NOMO-1 treated with dmso at 0.1 percent for 144 hours (cell line): ENCODE measurements at regions not wholly inside any gene's neighbourhood (a gene's known extent, or its start where the extent isn't known, plus 50 kb on each side); places are given as distances from the start of the nearest gene placed in this dataset.
"Not testable (repeated sequence)": the region's sequence is repeated elsewhere in the genome, so short reads cannot be mapped to it uniquely, and the experiment has no call there.

ENCODE experiments used
- DNase-seq: peaks from one replicate; lab custom pipeline; 2025; ENCODE audit not compliant: unreplicated experiment; lab: John Stamatoyannopoulos, UW

DNA sequence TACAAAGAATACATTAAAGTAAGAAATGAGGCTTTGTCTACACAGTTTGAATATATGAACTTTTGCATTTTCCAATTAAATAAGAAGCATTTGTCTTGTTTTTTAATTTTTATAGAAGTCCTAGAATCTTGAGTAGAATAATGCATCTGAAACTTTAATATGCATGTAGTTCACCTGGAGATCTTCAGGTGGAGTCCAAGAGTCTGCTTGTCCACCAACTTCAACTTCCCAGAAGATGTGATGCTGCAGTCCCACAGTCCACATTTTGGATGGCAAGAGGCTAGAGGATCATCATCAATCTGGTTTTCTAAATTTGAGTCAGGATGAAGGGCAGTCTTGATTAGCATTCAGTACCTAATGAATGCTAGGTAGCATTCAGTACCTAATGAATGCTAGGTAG is 357.6 kb upstream of the SOX2 start:
- no peak for DNase-seq

DNA sequence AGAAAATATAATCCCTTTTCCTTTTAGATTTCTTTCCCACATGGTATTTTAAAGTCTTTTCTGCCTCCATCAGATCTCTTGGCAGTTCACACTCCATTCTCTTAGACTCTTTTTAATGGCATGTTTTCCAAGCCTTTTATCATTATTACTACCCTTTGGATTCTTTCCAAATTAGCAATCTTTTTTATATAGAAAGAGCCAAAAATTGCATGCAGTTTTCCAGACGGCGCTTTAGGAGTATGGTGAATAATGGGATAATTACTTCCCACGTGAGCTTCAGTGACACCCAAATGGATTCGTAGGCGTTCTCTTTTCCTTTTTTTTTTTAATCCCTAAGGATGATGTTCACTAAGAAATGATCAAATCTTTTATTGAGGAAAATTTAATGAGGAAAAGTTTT is 354.8 kb upstream of the DNAJC19 start:
- DNase-seq: no peak

- DNase-seq: no peak
Observed at GRCh38 chr3:181336597-181336996, 347.1 kb upstream of the DNAJC19 start.

GRCh38 chr3:181333394-181333793 is 343.9 kb upstream of the DNAJC19 start:
- DNase-seq: no peak

DNA sequence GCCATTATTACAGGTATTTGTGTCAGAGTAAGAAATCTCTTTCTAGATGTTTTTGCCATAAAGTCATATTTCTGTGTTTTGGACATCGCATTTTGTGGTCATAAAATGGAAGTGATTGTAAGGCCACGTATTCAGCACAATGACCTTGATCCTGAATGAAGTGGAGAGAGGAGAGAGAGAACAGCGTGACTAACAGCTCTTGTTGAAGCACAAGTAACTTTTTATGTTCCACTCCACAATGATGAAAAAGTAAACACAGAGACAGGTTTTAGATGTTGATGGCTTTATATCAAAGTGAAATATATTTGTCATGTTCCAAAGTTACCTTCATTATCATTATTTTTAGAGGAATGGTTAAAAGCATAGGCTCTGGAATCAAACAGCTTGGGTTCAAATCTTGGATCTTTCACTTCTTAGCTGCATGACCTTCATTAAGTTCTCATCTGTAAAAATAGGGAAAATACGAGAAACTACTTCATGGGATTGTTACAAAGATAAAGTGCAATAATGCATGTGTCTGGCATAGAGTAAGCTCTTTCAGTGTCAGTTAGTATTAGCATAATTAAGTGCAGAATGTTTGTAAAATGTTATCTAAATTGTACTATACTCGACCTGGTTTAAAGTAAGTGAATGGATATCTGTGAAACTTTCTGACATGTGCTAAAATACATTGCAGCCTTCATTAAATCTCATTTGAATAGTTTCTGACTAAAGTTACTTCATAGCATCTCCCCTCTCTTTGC is 341.5 kb upstream of the DNAJC19 start:
- DNase-seq: no peak

DNA sequence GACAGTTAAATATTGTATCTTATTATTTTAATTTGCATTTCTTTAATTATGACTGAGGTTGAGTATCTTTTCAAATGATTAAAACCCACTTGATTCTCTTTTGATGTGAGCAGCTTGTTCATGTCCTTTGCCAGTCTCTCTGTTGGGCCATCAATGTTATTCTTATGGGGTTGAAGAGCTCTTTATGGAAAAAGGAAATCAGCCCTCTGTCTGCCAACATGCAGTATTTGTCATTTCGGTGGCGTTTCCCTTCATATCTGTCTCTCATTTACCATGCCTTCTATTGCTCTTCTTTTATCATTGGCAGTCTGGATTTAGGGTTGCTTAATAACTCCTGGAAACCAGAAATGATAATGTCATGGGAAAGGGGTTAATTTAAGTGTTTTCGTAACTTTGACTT is 340.7 kb upstream of the DNAJC19 start:
- DNase-seq: no peak

DNA sequence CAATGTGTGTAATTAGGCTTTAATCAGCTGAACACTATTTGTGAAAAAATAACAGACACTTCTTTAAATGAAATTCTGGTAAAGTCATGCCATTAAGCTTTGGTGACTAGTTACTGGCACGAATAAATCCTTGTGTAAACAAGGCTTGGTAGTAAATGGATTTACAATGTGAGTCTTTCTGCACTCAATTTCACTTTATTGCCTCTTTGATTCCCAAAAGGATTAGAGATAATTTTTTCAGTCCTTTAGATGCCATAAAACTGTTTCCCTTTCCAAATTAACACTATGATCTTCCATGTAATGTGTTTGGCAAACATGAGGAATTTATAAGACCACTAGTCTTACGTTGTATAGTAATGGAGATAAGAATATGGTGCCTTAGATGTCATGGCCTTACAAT is 339.5 kb upstream of the DNAJC19 start:
- no peak for DNase-seq

GRCh38 chr3:181328346-181328745 is 338.8 kb upstream of the DNAJC19 start:
- DNase-seq: no peak

GRCh38 chr3:181327349-181327748 is 337.8 kb upstream of the DNAJC19 start:
- DNase-seq: no peak

DNA sequence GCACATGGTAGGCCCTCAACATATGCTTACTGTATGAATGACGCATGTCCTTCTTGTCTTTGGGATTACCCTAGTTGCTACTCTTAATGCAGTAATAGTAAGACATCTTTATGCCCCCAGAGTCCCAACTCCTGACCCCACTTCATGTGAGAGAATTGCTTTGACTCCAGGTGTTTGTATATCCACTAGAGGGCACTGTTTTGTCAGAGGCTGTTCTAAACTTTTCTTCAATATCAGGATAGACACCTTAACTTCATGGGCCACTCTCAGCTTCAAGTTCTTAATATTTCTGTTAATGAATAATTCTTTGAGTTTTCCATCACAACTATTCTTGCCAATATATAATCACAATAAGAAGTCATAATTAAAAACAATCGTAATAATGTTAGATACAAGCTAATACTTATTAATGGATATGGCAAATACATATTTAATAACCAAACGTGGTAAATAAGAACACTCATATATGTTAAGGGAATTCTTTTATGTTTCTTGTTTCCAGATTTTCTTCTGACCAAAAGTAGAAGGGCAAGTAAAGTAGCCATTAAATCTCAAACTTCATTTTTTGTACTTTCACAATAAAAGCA is 337.2 kb upstream of the DNAJC19 start:
- peak; percentile 1 for DNase-seq

DNA sequence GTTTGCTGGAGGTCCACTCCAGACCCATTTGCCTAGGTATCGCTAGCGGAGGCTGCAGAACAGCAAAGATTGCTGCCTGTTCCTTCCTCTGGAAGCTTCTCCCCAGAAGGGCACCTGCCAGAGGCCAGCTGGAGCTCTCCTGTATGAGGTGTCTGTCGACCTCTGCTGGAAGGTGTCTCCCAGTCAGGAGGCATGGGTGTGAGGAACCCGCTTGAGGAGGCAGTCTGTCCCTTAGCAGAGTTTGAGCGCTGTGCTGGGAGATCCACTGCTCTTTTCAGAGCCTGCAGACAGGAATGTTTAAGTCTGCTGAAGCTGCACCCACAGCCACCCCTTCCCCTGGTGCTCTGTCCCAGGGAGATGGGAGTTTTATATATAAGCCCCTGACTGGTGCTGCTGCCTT is 335.0 kb upstream of the DNAJC19 start:
- not testable (repeated sequence) for DNase-seq

DNA sequence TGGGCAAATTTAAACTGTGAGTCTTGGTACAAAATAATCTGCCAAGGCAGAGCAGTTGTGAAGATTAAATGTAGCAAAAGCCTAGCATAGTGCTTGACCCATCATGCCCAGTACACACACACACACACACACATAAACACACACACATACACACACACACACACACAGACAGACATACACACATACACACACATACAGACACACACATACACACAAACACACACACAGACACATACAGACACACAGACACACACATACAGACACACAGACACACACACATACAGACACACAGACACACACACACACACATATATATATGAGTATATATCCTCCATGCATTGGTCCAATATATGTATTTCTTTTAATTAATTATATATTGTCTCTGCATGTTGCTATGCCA is 328.8 kb upstream of the DNAJC19 start:
- no peak for DNase-seq

DNA sequence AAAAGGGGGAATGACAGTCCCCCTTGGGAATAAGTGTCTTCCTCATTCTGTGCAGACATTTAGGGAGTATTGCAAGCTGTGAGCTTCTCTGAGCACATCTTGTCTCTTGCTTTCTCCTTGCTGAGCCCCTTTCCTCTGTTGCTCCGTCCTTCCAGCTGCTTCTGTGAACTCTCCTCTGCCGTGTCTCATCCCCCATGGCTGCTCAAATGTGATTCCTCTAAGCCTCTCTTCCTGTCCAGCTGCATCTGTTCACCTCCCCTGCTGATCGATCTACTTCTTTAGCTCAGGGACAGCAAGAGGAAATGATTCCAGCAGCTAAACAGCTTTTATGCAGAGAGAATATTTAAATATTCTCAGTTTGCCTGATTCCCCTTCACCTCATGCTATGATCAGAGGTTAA is 328.0 kb upstream of the DNAJC19 start:
- DNase-seq: no peak

DNA sequence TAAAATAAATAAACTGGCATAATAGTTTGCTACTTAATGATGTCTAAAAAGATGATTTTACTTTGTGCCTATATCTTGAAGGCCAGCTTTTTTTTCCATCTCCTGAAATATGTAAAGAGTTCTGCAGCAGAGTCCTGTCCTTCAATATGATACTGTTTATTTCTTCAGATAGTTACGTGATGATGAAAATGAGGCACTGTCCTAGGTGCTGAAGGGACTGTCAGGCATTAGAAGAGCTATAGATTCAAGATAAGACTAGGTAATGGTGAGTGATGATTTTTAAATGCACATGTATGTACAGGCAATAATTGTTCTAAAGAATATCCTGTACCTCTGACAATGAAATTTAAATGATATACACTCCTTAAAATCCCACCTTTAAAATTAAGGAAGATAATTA is 326.9 kb upstream of the DNAJC19 start:
- no peak for DNase-seq

GRCh38 chr3:181313335-181313734 is 323.8 kb upstream of the DNAJC19 start:
- no peak for DNase-seq

DNA sequence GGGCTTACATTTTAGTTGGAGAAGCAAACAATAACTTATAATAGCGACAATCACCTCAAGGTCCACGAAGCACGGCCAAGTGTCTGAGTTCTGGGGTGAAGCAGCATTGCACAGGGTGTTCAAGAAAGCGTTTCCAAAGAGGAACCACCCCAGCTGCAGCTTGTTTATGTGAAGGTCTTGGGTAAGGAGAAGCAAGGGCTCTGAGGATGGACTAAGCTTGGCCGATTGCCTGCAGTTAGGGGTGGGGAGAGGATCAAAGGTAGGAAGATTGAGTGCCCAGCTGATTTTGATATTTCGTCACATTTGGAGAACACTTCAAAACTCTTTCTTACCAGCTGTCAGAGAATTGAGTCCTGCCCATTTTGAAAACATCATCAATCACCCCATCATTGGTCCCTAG is 321.6 kb upstream of the DNAJC19 start:
- DNase-seq: no peak

GRCh38 chr3:181302960-181303359 is 313.4 kb upstream of the DNAJC19 start:
- DNase-seq: no peak

- DNase-seq: no peak
Observed at GRCh38 chr3:181300033-181300432, 310.5 kb upstream of the DNAJC19 start.

DNA sequence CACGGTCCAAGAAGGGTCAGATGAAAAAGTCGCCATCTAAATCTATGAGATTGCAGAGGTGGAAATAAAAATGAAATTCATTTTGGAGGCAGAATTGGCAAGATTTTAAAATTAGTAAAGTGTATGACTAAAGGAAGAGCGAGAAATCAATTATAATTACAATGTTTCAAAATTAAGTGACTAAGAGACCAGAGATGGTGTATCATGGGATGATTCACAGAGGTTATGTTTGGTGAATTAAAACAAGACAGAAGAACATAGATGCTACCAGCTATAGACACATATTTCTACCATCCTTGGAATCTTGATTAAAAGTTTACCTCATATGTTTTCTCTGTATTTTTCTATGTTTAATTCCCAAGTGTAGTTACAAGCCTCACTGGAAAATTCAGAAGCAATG is 308.9 kb upstream of the DNAJC19 start:
- DNase-seq: no peak

- DNase-seq: no peak
Observed at GRCh38 chr3:181292984-181293383, 303.4 kb upstream of the DNAJC19 start.

DNA sequence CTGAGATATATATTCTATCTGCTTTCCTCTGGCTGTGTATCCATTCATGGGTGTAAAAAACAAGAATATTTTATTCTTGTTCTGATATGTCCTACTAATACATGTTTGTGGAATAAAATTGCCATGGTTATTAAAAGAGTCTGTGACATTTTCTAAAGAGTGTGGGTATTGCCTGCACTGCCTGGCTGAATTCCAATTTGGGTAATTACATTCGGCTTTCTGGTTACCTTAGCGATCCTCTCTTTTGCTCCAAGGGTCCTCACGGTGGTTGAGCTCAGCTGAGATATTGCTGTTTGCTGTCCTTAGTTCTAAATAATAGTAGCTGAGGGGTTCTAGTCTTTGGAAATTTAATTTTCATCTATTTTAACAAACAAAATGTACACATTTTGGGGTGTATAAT is 301.4 kb upstream of the DNAJC19 start:
- DNase-seq: no peak

- no peak for DNase-seq
Observed at GRCh38 chr3:181289306-181289705, 299.8 kb upstream of the DNAJC19 start.

DNA sequence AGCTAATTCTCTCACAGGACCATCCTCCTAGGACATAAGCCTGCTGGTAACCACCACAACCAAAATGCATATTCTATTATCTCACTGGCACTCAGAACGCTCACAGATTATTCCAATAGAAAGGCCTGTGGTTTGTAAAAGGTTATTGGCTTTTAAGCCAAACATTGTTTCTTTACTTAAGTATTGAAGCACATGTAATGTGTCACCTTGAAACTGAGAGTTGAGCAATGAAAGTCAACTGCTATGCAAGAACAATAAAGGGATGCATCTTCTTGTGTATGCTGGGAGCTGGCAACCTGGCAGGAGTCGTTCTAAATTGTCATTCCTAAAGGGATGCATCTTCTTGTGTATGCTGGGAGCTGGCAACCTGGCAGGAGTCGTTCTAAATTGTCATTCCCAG is 298.6 kb upstream of the DNAJC19 start:
- DNase-seq: no peak
